Pancreas (tissue), 10 donors: ENCODE measurements at regions not wholly inside any gene's neighbourhood (a gene's known extent, or its start where the extent isn't known, plus 50 kb on each side); places are given as distances from the start of the nearest gene placed in this dataset.

Source experiments
- ATAC-seq, 4 donors: fragments of 200-7000 bp; cut with Tn5 transposase; one replicate each; pipeline versions ENCODE4 v1.8.0 to v1.9.1; 2020; ENCODE audit warnings: mild to moderate bottlenecking in 4 of 4, moderate library complexity in 4 of 4
- DNase-seq, 6 donors: peaks; one replicate each; pipeline ENCODE4 v3.0.0-alpha.2; 2020
- FAIRE-seq: peaks from 2 replicates; lab custom pipeline; 2012; peaks lifted over from hg19 to GRCh38; lab: Jason Lieb, UNC
- H3K27ac ChIP-seq, 4 donors: fragments of 200-600 bp; sonication (generic); 1 replicate in 3 of 4; 2 replicates in 1 of 4; pipeline versions ENCODE4 v1.5.0 to v1.8.0; 2020
- H3K27me3 ChIP-seq, 4 donors: fragments of 200-600 bp; one replicate each; pipeline ENCODE4 v1.8.0; 2021
- H3K36me3 ChIP-seq, 3 donors: fragments of 200-600 bp; sonication (generic) in 1 of 3; one replicate each; pipeline versions ENCODE4 v1.5.0 to v1.8.0; 2020 to 2021
- H3K4me1 ChIP-seq, 3 donors: fragments of 200-600 bp; one replicate each; pipeline ENCODE4 v1.8.0; 2021
- H3K4me3 ChIP-seq, 4 donors: fragments of 200-600 bp; sonication (generic) in 2 of 4; one replicate each; pipeline versions ENCODE4 v1.5.0 to v1.8.0; 2020 to 2021
- H3K9me3 ChIP-seq, 4 donors: fragments of 200-600 bp; one replicate each; pipeline ENCODE4 v1.8.0; 2021
- CTCF ChIP-seq, 4 donors: fragments of 200-600 bp; sonication (generic) in 3 of 4; IDR thresholded peaks; one replicate each; pipeline versions ENCODE4 v1.5.0 to v1.8.0; 2021; ENCODE audit warnings: antibody characterized with exemption in 4 of 4
- WGBS, 2 donors: extraction: QIAGEN DNeasy Blood & Tissue Kit; methylation state at CpG; one replicate each; pipeline ENCODE4 v1.1.7; 2013; 5-methylcytosine and 5-hydroxymethylcytosine counted together
- intact Hi-C, 3 donors: fragments of 100-400 bp; cut with DNase I; formaldehyde crosslinking; loops; one replicate each; pipeline versions ENCODE4 v1.11.1 to v1.14.2; 2022
- donor health status: healthy with polysubstance abuse.
- donor health status: DM: no; HTN: no; CAD: no; lungs with moderate emphysema.
- donor health status: DM: no; HTN: no; CAD: no.
- donor health status: control.
- donor health status: control.
- donor health status: Bipolar disorder and iron deficiency.
- donor health status: DM: yes; HTN: yes; CAD: no.
- donor health status: DM: no; HTN: no; CAD: no.
- donor health status: DM: no; HTN: no; CAD: no.
- donor health status: DM: yes; HTN: yes; CAD: no.

GRCh38 chr18:22020127-22020866 lies 149.1 kb upstream of the GATA6 start:
- FAIRE-seq = no peak
- Histone ChIP-seq H3K4me3 (no peak overlapping the region), H3K27ac (peak overlapping the region; percentile 42 to 82 (median 69)), H3K36me3 (no peaks in the 10 kb centered on the region), H3K9me3 (no peaks in the 10 kb centered on the region), H3K27me3 (no peaks in the 10 kb centered on the region), H3K4me1 (peaks cover 24 to 43% (median 40%) of the 10 kb centered on the region in 3 donors)
- intact Hi-C loops = loop anchor here in 2 of 3 donors (5.0 to 10.0 kb wide), 2 partner anchors 145 to 147 kb away; partner anchors contain the start of gene GATA6 (in 2 of the 2)
- 20 to 25% methylated on average over 12 of the region's 12 CpGs for WGBS, 2 donors
- peak in 4 of 6 donors; percentile 32 to 71 (median 46) for DNase-seq
- ATAC-seq = peak; percentile 57 to 78 (median 76)
- no peak for TF ChIP-seq CTCF (IDR thresholded peaks at IDR 0.05)

DNA sequence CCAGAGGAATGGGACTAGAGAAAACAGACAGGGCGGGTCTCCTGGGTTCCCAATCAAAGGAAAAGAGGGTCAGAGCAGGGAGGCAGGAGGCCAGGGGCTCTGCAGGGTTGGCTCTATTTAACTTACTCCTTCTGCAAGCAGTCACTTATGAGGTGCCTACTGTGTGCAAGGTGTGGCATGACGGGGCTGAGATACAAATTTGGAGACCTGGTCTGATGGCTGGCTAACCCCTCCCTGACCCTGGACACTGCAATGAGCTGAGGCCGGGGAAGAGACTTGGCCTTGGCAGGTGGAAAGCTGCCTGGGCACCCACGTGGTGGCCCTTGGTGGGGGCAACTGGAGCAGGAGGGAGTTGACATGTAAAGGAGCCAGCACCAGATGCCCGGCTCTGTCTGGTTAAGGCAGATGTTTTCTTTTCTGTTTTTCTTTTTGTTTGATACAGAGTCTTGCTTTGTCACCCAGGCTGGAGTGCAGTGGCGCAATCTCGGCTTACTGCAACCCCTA lies 148.5 kb upstream of the GATA6 start:
- no peak for FAIRE-seq
- WGBS, 2 donors = 36 to 39% methylated on average over 7 of the region's 7 CpGs

GRCh38 chr18:22021701-22022100 lies 147.7 kb upstream of the GATA6 start:
- no peaks in the 10 kb centered on the region for H3K27me3 ChIP-seq
- intact Hi-C loops = loop anchor here in 2 of 3 donors (5.0 to 10.0 kb wide), 2 partner anchors 143 to 146 kb away; partner anchors contain the start of gene GATA6 (in 2 of the 2)
- WGBS, 2 donors = 15 to 19% methylated on average over 7 of the region's 7 CpGs
- no peak for FAIRE-seq
- H3K27ac ChIP-seq = peak overlapping the region; percentile 42 to 82 (median 69)
- peak; percentile 55 to 77 (median 76) for ATAC-seq
- no peak for TF ChIP-seq CTCF (IDR thresholded peaks at IDR 0.05)
- peak; percentile 72 to 90 (median 83) for DNase-seq
- H3K4me1 ChIP-seq = peaks cover 24 to 52% (median 51%) of the 10 kb centered on the region in 3 donors
- no peaks in the 10 kb centered on the region for H3K36me3 ChIP-seq
- H3K9me3 ChIP-seq = no peaks in the 10 kb centered on the region
- H3K4me3 ChIP-seq = no peak overlapping the region

More for the DNA sequence above, 148.5 kb upstream of the GATA6 start:
- H3K4me3 ChIP-seq = no peak overlapping the region
- H3K4me1 ChIP-seq = peaks cover 24 to 44% (median 44%) of the 10 kb centered on the region in 3 donors
- peak in 3 of 6 donors; percentile 37 to 66 (median 47) for DNase-seq
- H3K27me3 ChIP-seq = no peaks in the 10 kb centered on the region
- no peaks in the 10 kb centered on the region for H3K36me3 ChIP-seq
- peak; percentile 39 to 68 (median 57) for ATAC-seq
- no peak for TF ChIP-seq CTCF (IDR thresholded peaks at IDR 0.05)
- peak overlapping the region; percentile 42 to 82 (median 69) for H3K27ac ChIP-seq
- H3K9me3 ChIP-seq = no peaks in the 10 kb centered on the region
- intact Hi-C loops = loop anchor here in 2 of 3 donors (5.0 to 10.0 kb wide), 2 partner anchors 144 to 146 kb away; partner anchors contain the start of gene GATA6 (in 2 of the 2)

- intact Hi-C loops = loop anchor here in 2 of 3 donors (5.0 to 10.0 kb wide), 2 partner anchors 140 to 142 kb away; partner anchors contain the start of gene GATA6 (in 2 of the 2)
- Histone ChIP-seq H3K27me3 (no peaks in the 10 kb centered on the region), H3K4me1 (peaks cover 18 to 55% (median 49%) of the 10 kb centered on the region in 3 donors), H3K4me3 (no peak overlapping the region), H3K36me3 (no peaks in the 10 kb centered on the region), H3K9me3 (no peaks in the 10 kb centered on the region), H3K27ac (no peak overlapping the region)
- WGBS, 2 donors = 63 to 66% methylated on average over 3 of the region's 3 CpGs
- DNase-seq (no peak), FAIRE-seq (no peak), ATAC-seq (no peak)
- no peak for TF ChIP-seq CTCF (IDR thresholded peaks at IDR 0.05)
Measured at GRCh38 chr18:22024924-22025323, 144.5 kb upstream of the GATA6 start.
